WTC11 (cell line): ENCODE measurements at regions not wholly inside any gene's neighbourhood (a gene's known extent, or its start where the extent isn't known, plus 50 kb on each side); places are given as distances from the start of the nearest gene placed in this dataset.
A peak's percentile ranks its signal among the peaks of the same experiment; 100 is the strongest.

ENCODE experiments used
- ATAC-seq: fragments of 200-7000 bp; cut with Tn5 transposase; 2 replicates; pipeline ENCODE4 v1.10.0; 2021; ENCODE audit warnings: mild to moderate bottlenecking, moderate library complexity
- CTCF ChIA-PET: fragments of 300-600 bp; sonication (Branson Sonifier 250); formaldehyde crosslinking; loops from one replicate; lab custom pipeline; 2021; ENCODE audit warnings: antibody characterized with exemption; lab: Charles Lee
- POLR2A ChIA-PET: fragments of 350-600 bp; sonication (Branson Sonifier 250); formaldehyde crosslinking; loops from one replicate; lab custom pipeline; 2021; ENCODE audit warnings: antibody characterized with exemption; lab: Charles Lee
- DNase-seq: peaks from one replicate; pipeline ENCODE4 v3.0.0; 2021; ENCODE audit warnings: low spot score
- H3K27ac Mint-ChIP-seq: 2 replicates; pipeline ENCODE4 v1.8.0; 2021; ENCODE audit warnings: mixed read lengths
- H3K27me3 Mint-ChIP-seq: 2 replicates; pipeline ENCODE4 v1.8.0; 2021; ENCODE audit warnings: low read depth, mild to moderate bottlenecking, moderate library complexity, mixed read lengths
- H3K36me3 Mint-ChIP-seq: 2 replicates; pipeline ENCODE4 v1.8.0; 2021; ENCODE audit warnings: mixed read lengths
- H3K4me1 Mint-ChIP-seq: 2 replicates; pipeline ENCODE4 v1.8.0; 2022; ENCODE audit warnings: mixed read lengths
- H3K4me3 Mint-ChIP-seq: 2 replicates; pipeline ENCODE4 v1.8.0; 2021; ENCODE audit warnings: mild to moderate bottlenecking, moderate library complexity, mixed read lengths
- H3K9me3 Mint-ChIP-seq: 2 replicates; pipeline ENCODE4 v1.8.0; 2021; ENCODE audit warnings: mixed read lengths
- ELF4 ChIP-seq: sonication (generic); formaldehyde crosslinking; IDR thresholded peaks from 2 replicates; pipeline ENCODE4 v1.8.1; 2022; ENCODE audit warnings: low read depth, mild to moderate bottlenecking, moderate library complexity, missing genetic modification reagents
- FOXP4 ChIP-seq: sonication (generic); formaldehyde crosslinking; IDR thresholded peaks from 2 replicates; pipeline ENCODE4 v1.8.0; 2022; ENCODE audit warnings: mild to moderate bottlenecking, missing genetic modification reagents
- HMGXB4 ChIP-seq: sonication (generic); formaldehyde crosslinking; IDR thresholded peaks from 2 replicates; pipeline ENCODE4 v1.8.1; 2023; ENCODE audit warnings: mild to moderate bottlenecking, moderate library complexity, missing genetic modification reagents
- IRF1 ChIP-seq: sonication (generic); formaldehyde crosslinking; IDR thresholded peaks from 2 replicates; pipeline ENCODE4 v1.8.0; 2023; ENCODE audit warnings: missing genetic modification reagents
- MXD4 ChIP-seq: fragments of 250-450 bp; sonication (Bioruptor Pico); IDR thresholded peaks from 2 replicates; pipeline ENCODE4 v1.8.0; 2021; ENCODE audit warnings: mild to moderate bottlenecking, moderate library complexity, borderline replicate concordance
- NFATC4 ChIP-seq: fragments of 250-450 bp; sonication (Bioruptor Pico); IDR thresholded peaks from 2 replicates; pipeline ENCODE4 v1.9.0; 2021; ENCODE audit warnings: mild to moderate bottlenecking
- NR1H2 ChIP-seq: sonication (generic); formaldehyde crosslinking; IDR thresholded peaks from 2 replicates; pipeline ENCODE4 v1.9.0; 2021; ENCODE audit warnings: mild to moderate bottlenecking, moderate library complexity, missing genetic modification reagents
- NR2C2 ChIP-seq: sonication (generic); formaldehyde crosslinking; IDR thresholded peaks from 2 replicates; pipeline ENCODE4 v1.8.0; 2022; ENCODE audit warnings: mild to moderate bottlenecking, missing genetic modification reagents
- OVOL2 ChIP-seq: fragments of 250-450 bp; sonication (Bioruptor Pico); IDR thresholded peaks from 2 replicates; pipeline ENCODE4 v1.9.0; 2021; ENCODE audit warnings: mild to moderate bottlenecking, borderline replicate concordance
- PREB ChIP-seq: sonication (generic); formaldehyde crosslinking; IDR thresholded peaks from 2 replicates; pipeline ENCODE4 v1.8.1; 2022; ENCODE audit warnings: mild to moderate bottlenecking, missing genetic modification reagents, moderate library complexity, borderline replicate concordance
- SOX15 ChIP-seq: fragments of 250-450 bp; sonication (Bioruptor Pico); IDR thresholded peaks from 2 replicates; pipeline ENCODE4 v1.9.0; 2021; ENCODE audit warnings: mild to moderate bottlenecking
- STAT6 ChIP-seq: sonication (generic); formaldehyde crosslinking; conservative IDR thresholded peaks from 2 replicates; pipeline ENCODE4 v1.8.1; 2023; ENCODE audit warnings: mild to moderate bottlenecking, low read depth, missing genetic modification reagents, moderate library complexity
- ZNF232 ChIP-seq: sonication (generic); formaldehyde crosslinking; IDR thresholded peaks from 2 replicates; pipeline ENCODE4 v1.8.0; 2022; ENCODE audit warnings: mild to moderate bottlenecking, missing genetic modification reagents
- ZNF263 ChIP-seq: sonication (generic); formaldehyde crosslinking; IDR thresholded peaks from 2 replicates; pipeline ENCODE4 v1.8.1; 2022; ENCODE audit warnings: low read depth, mild to moderate bottlenecking, moderate library complexity, missing genetic modification reagents
- ZNF671 ChIP-seq: fragments of 250-450 bp; sonication (Bioruptor Pico); IDR thresholded peaks from 2 replicates; pipeline ENCODE4 v1.8.0; 2021; ENCODE audit warnings: mild to moderate bottlenecking
- TF ChIP-seq, protein P1 (sequence below): sonication (generic); formaldehyde crosslinking; IDR thresholded peaks from 2 replicates; pipeline ENCODE4 v1.8.1; 2022; ENCODE audit warnings: low read depth, mild to moderate bottlenecking, moderate library complexity, missing genetic modification reagents, borderline replicate concordance

DNA sequence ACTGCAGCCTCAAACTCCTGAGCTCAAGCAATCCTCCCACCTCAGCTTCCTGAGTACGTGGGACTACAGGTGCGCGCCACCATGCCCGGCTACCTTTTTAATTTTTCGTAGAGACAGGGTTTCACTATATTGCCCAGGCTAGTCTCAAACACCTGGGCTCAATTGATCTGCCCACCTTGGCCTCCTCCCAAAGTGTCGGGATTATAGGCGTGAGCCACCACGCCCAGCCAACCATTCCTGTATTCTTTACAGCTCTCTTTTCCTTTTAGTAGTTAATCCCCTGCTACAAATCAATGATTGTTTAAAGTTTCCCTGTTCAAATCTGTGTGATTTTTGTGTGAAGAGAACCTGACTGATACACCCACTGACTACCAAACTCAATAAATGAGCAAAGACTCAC is 75.4 kb upstream of the SVIL start (continued):
- no peak for TF ChIP-seq HMGXB4 (CRISPR knock-in tag)
- no peak for TF ChIP-seq ZNF671 (CRISPR knock-in tag)
- no peak for TF ChIP-seq FOXP4 (CRISPR knock-in tag)
- no peak for TF ChIP-seq SOX15 (CRISPR knock-in tag)
- TF ChIP-seq, all 79 proteins: peak for 0

DNA sequence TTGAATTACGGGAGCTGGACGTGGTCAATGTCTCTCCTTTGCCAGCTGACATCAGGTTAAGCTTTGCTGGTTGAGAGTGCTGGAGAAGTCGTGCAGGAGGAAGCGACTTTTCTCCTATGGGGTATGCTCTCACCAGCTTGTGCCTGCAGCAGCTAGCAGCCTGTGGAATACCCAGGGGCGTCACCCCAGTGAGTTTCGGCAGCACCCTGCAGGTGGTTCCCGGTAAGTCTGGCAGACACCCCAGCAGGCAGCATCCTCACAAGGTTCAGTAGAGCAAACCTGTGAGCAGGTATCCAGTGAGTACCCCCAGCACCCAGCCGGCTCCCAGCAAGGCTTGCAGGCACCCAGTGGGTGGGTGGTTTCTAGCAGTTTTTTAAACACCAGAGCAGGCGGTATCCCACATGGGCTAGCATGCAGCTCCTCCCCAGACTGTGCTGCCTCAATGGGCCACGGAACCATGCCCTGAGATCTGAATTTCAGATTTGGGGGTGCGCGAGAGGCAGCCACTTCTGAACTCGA is 74.8 kb upstream of the SVIL start:
- Mint-ChIP-seq H3K4me1 (peaks cover 50% of the 10 kb centered on the region), H3K27me3 (no peaks in the 10 kb centered on the region), H3K9me3 (peaks cover 14% of the 10 kb centered on the region), H3K36me3 (peaks cover 11% of the 10 kb centered on the region), H3K4me3 (no peak overlapping the region), H3K27ac (peak overlapping the region; percentile 85)
- ChIA-PET CTCF (interaction anchor here (0.5 to 1.0 kb wide), 2 partner anchors 8 to 54 kb away, joined by 3 read pairs; no protein-coding TSS in a partner anchor), POLR2A (no interaction called here)
- peak; percentile 35 for ATAC-seq
- DNase-seq, result no peak
- TF ChIP-seq NFATC4 (CRISPR knock-in tag), result no peak
- no peak for TF ChIP-seq MXD4 (CRISPR knock-in tag)
- no peak for TF ChIP-seq NR2C2
- TF ChIP-seq OVOL2, result no peak
- no peak for TF ChIP-seq ZNF232

GRCh38 chr10:29703271-29703670 is 68.5 kb upstream of the SVIL start:
- TF ChIP-seq ELF4 (CRISPR knock-in tag) (no peak), NR1H2 (CRISPR knock-in tag) (no peak), IRF1 (CRISPR knock-in tag) (no peak), PREB (no peak), ZNF263 (CRISPR knock-in tag) (no peak), STAT6 (CRISPR knock-in tag) (no peak)
- TF ChIP-seq, protein P1, sequence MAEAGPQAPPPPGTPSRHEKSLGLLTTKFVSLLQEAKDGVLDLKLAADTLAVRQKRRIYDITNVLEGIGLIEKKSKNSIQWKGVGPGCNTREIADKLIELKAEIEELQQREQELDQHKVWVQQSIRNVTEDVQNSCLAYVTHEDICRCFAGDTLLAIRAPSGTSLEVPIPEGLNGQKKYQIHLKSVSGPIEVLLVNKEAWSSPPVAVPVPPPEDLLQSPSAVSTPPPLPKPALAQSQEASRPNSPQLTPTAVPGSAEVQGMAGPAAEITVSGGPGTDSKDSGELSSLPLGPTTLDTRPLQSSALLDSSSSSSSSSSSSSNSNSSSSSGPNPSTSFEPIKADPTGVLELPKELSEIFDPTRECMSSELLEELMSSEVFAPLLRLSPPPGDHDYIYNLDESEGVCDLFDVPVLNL, result no peak
- ATAC-seq, result peak; percentile 24; the same call in 1 of the 2 replicates
- no peak for DNase-seq
- peaks cover 15% of the 10 kb centered on the region for H3K36me3 Mint-ChIP-seq
- H3K27me3 Mint-ChIP-seq, result no peaks in the 10 kb centered on the region
- ChIA-PET POLR2A (no interaction called here), CTCF (no interaction called here)
- H3K4me1 Mint-ChIP-seq, result peaks cover 32% of the 10 kb centered on the region
- H3K9me3 Mint-ChIP-seq, result peaks cover 20% of the 10 kb centered on the region
- no peak overlapping the region for H3K4me3 Mint-ChIP-seq
- H3K27ac Mint-ChIP-seq, result peak overlapping the region; percentile 13; the same call in 1 of the 2 replicates
